K562 (cell line): ENCODE measurements at regions not wholly inside any gene's neighbourhood (a gene's known extent, or its start where the extent isn't known, plus 50 kb on each side); places are given as distances from the start of the nearest gene placed in this dataset.

Experiments used
- CEBPG ChIP-seq, 3 experiments: fragments of 200-800 bp in 1 of 3; sonication (Bioruptor generic) in 1 of 3; sonication (generic) in 1 of 3; formaldehyde crosslinking in 1 of 3; IDR thresholded peaks in 2 of 3; conservative IDR thresholded peaks in 1 of 3; 2 replicates each; pipeline versions ENCODE4 v1.6.1 to v1.8.0; 2016 to 2022; ENCODE audit warnings: missing compliant biosample characterization in 2 of 3, missing genetic modification characterization in 2 of 3, mild to moderate bottlenecking in 1 of 3, missing genetic modification reagents in 1 of 3
- JUND ChIP-seq, 2 experiments: IDR thresholded peaks; 2 replicates in 1 of 2; 3 replicates in 1 of 2; pipeline ENCODE4 v1.6.1; 2011; ENCODE audit warnings: borderline replicate concordance in 2 of 2, low read depth in 2 of 2, low read length in 2 of 2, improper control_type of control experiment in 1 of 2, missing biosample characterization in 1 of 2, missing genetic modification characterization in 1 of 2, missing genetic modification reagents in 1 of 2
- NFXL1 ChIP-seq: fragments of 450-650 bp; formaldehyde crosslinking; IDR thresholded peaks from 2 replicates; pipeline ENCODE4 v1.4.0; 2021; ENCODE audit warnings: mild to moderate bottlenecking
- POLR2A ChIP-seq: fragments of 450-650 bp; conservative IDR thresholded peaks from 2 replicates; pipeline ENCODE4 v1.6.1; 2016
- POLR2H ChIP-seq: IDR thresholded peaks from 2 replicates; pipeline ENCODE4 v1.6.1; 2016; ENCODE audit warnings: missing genetic modification characterization, low read depth, mild to moderate bottlenecking, control low read depth, missing compliant biosample characterization, moderate library complexity
- TF ChIP-seq, protein P1 (sequence below): fragments of 450-650 bp; conservative IDR thresholded peaks from 2 replicates; pipeline ENCODE4 v1.6.1; 2016; ENCODE audit warnings: missing genetic modification characterization, low read depth, mild to moderate bottlenecking, missing compliant biosample characterization, moderate library complexity
- TF ChIP-seq, protein P2 (sequence below): fragments of 450-650 bp; conservative IDR thresholded peaks from 2 replicates; pipeline ENCODE4 v1.6.1; 2016; ENCODE audit warnings: missing genetic modification characterization, low read depth, mild to moderate bottlenecking, control low read depth, missing compliant biosample characterization

DNA sequence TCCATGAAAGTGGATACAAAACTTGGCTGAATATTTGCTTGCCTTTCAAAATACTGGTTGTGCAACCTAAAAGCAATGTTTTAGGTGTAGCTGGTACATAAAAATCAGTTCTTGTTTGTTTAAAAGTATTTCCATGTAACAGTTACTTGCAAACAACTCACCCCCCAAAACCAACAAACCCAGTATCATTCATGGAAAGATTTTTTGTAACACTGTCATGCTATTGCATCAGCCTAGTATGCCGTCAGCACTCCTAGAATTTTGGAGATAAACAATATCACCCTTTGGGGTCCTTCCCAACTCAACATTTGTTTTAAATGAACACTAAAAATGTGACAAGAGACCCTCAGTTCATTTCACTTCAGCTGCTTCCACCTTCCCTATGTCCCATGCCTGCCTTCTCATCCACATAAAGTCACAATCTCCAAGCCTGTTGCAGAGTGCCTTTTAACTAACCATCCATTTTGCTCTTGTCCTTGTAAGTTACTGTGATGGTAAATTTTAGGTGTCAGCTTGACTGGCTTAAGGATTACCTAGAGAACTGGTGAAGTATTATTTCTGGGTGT, 425.3 kb downstream of the DUSP10 start (continued):
- TF ChIP-seq, protein P1, sequence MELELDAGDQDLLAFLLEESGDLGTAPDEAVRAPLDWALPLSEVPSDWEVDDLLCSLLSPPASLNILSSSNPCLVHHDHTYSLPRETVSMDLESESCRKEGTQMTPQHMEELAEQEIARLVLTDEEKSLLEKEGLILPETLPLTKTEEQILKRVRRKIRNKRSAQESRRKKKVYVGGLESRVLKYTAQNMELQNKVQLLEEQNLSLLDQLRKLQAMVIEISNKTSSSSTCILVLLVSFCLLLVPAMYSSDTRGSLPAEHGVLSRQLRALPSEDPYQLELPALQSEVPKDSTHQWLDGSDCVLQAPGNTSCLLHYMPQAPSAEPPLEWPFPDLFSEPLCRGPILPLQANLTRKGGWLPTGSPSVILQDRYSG (tag) = no peak
- TF ChIP-seq POLR2H (tag) (0 out of 2 replicates have a peak, but pooled peaks have one; percentile 30), CEBPG (CRISPR knock-in tag; IDR thresholded peaks at IDR 0.05) (peak; percentile 51), CEBPG (tag; conservative IDR thresholded peaks at IDR 0.05 in 1 of 2, IDR thresholded peaks at IDR 0.05 in 1 of 2) (peak; percentile 91 to 93), NFXL1 (CRISPR knock-in tag) (peak; percentile 71; the same call in 1 of the 2 replicates), POLR2A (no peak), JUND (IDR thresholded peaks at IDR 0.05; ENCODE audit: borderline replicate concordance, low read depth, low read length) (0 out of 2 replicates have a peak, but pooled peaks have one; percentile 6), JUND (tag; IDR thresholded peaks at IDR 0.05; ENCODE audit: borderline replicate concordance, low read depth, low read length) (no peak; the same call in 2 of the 3 replicates)
- TF ChIP-seq, protein P2, sequence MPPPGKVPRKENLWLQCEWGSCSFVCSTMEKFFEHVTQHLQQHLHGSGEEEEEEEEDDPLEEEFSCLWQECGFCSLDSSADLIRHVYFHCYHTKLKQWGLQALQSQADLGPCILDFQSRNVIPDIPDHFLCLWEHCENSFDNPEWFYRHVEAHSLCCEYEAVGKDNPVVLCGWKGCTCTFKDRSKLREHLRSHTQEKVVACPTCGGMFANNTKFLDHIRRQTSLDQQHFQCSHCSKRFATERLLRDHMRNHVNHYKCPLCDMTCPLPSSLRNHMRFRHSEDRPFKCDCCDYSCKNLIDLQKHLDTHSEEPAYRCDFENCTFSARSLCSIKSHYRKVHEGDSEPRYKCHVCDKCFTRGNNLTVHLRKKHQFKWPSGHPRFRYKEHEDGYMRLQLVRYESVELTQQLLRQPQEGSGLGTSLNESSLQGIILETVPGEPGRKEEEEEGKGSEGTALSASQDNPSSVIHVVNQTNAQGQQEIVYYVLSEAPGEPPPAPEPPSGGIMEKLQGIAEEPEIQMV (tag) = no peak
- TF ChIP-seq, all 486 proteins: peak for 30
